SK-N-SH (cell line): ENCODE measurements at regions not wholly inside any gene's neighbourhood (a gene's known extent, or its start where the extent isn't known, plus 50 kb on each side); places are given as distances from the start of the nearest gene placed in this dataset.

Experiments
- EP300 ChIP-seq, 2 experiments: IDR thresholded peaks; 2 replicates each; pipeline versions ENCODE4 v1.4.0 to v1.6.1; 2012; ENCODE audit warnings: borderline replicate concordance in 1 of 2, low read depth in 1 of 2, low read length in 1 of 2
- FOSL2 ChIP-seq: IDR thresholded peaks from 2 replicates; pipeline ENCODE4 v1.4.0; 2012; ENCODE audit warnings: low read depth, mild to moderate bottlenecking, moderate library complexity, borderline replicate concordance
- FOXM1 ChIP-seq: IDR thresholded peaks from 2 replicates; pipeline ENCODE4 v1.4.0; 2012; ENCODE audit warnings: low read depth, mild to moderate bottlenecking
- JUND ChIP-seq: IDR thresholded peaks from 2 replicates; pipeline ENCODE4 v1.4.0; 2012
- POLR2AphosphoS5 ChIP-seq: IDR thresholded peaks from 2 replicates; pipeline ENCODE4 v1.6.1; 2012; ENCODE audit warnings: low read depth, low read length
- SMC3 ChIP-seq: IDR thresholded peaks from 2 replicates; pipeline ENCODE4 v1.6.1; 2012; ENCODE audit warnings: low read depth, low read length, improper control_type of control experiment
- TF ChIP-seq, protein P1 (sequence below): fragments of 200-600 bp; sonication (generic); IDR thresholded peaks from 2 replicates; pipeline ENCODE4 v1.6.1; 2017; ENCODE audit warnings: antibody characterized with exemption, mild to moderate bottlenecking, moderate library complexity
- TF ChIP-seq, protein P2 (sequence below): IDR thresholded peaks from 2 replicates; pipeline ENCODE4 v1.4.0; 2012; ENCODE audit warnings: low read depth, borderline replicate concordance

DNA sequence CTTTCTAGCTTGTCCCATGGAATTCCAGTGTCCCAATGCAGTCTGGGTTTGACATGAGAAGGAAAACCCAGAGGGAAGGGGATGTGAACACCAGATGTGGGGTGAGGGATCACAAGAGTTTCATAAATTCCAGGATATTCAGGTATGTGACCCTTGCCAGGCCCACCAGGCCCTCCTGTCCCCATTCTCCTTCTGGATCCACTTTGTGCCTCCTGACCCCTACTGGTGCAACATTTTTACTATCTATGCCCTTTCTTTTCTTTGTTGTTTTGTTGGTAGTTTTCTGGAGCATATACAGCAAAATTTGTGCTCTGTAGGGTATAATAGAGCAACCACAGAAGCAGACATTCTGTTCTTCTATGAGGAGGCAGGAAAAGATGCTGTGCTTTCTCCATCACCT lies 597.0 kb upstream of the GRAMD2B start:
- TF ChIP-seq POLR2AphosphoS5: no peak
- TF ChIP-seq, protein P1, sequence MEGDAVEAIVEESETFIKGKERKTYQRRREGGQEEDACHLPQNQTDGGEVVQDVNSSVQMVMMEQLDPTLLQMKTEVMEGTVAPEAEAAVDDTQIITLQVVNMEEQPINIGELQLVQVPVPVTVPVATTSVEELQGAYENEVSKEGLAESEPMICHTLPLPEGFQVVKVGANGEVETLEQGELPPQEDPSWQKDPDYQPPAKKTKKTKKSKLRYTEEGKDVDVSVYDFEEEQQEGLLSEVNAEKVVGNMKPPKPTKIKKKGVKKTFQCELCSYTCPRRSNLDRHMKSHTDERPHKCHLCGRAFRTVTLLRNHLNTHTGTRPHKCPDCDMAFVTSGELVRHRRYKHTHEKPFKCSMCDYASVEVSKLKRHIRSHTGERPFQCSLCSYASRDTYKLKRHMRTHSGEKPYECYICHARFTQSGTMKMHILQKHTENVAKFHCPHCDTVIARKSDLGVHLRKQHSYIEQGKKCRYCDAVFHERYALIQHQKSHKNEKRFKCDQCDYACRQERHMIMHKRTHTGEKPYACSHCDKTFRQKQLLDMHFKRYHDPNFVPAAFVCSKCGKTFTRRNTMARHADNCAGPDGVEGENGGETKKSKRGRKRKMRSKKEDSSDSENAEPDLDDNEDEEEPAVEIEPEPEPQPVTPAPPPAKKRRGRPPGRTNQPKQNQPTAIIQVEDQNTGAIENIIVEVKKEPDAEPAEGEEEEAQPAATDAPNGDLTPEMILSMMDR: no peak
- TF ChIP-seq, protein P2, sequence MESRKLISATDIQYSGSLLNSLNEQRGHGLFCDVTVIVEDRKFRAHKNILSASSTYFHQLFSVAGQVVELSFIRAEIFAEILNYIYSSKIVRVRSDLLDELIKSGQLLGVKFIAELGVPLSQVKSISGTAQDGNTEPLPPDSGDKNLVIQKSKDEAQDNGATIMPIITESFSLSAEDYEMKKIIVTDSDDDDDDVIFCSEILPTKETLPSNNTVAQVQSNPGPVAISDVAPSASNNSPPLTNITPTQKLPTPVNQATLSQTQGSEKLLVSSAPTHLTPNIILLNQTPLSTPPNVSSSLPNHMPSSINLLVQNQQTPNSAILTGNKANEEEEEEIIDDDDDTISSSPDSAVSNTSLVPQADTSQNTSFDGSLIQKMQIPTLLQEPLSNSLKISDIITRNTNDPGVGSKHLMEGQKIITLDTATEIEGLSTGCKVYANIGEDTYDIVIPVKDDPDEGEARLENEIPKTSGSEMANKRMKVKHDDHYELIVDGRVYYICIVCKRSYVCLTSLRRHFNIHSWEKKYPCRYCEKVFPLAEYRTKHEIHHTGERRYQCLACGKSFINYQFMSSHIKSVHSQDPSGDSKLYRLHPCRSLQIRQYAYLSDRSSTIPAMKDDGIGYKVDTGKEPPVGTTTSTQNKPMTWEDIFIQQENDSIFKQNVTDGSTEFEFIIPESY: no peak
- no peak for TF ChIP-seq EP300 (IDR thresholded peaks at IDR 0.05; ENCODE audit: borderline replicate concordance in 1 of 2, low read depth in 1 of 2, low read length in 1 of 2)
- TF ChIP-seq JUND: no peak
- no peak for TF ChIP-seq SMC3
- TF ChIP-seq FOXM1: no peak
- no peak for TF ChIP-seq FOSL2
